Type B pancreatic cell (in vitro differentiated cells): ENCODE measurements at regions not wholly inside any gene's neighbourhood (a gene's known extent, or its start where the extent isn't known, plus 50 kb on each side); places are given as distances from the start of the nearest gene placed in this dataset.

ENCODE experiments used
- DNase-seq: peaks from one replicate; pipeline ENCODE4 v3.0.0; 2021; ENCODE audit warnings: mixed read lengths; ENCODE audit not compliant: unreplicated experiment; ENCODE audit errors: extremely low spot score
- H3K27ac Mint-ChIP-seq: 2 replicates; pipeline ENCODE4 v1.8.0; 2021; ENCODE audit warnings: mild to moderate bottlenecking, mixed read lengths
- H3K27me3 Mint-ChIP-seq: 2 replicates; pipeline ENCODE4 v1.8.0; 2021; ENCODE audit warnings: mixed read lengths
- H3K36me3 Mint-ChIP-seq: 2 replicates; pipeline ENCODE4 v1.8.0; 2021; ENCODE audit warnings: mixed read lengths
- H3K4me1 Mint-ChIP-seq: one replicate; pipeline ENCODE4 v1.8.0; 2021; ENCODE audit warnings: mixed read lengths; ENCODE audit not compliant: unreplicated experiment
- H3K4me3 Mint-ChIP-seq: 2 replicates; pipeline ENCODE4 v1.8.0; 2021; ENCODE audit warnings: mild to moderate bottlenecking, mixed read lengths
- H3K9me3 Mint-ChIP-seq: 2 replicates; pipeline ENCODE4 v1.8.0; 2021; ENCODE audit warnings: mixed read lengths
- CTCF ChIP-seq: fragments of 200-600 bp; sonication (generic); conservative IDR thresholded peaks from 2 replicates; pipeline ENCODE4 v1.5.0; 2021; ENCODE audit warnings: antibody characterized with exemption, mild to moderate bottlenecking

GRCh38 chr13:104014803-104015645 lies 948.8 kb upstream of the SLC10A2 start:
- H3K4me1 Mint-ChIP-seq: peaks cover 30% of the 10 kb centered on the region

GRCh38 chr13:104011505-104012241 lies 945.5 kb upstream of the SLC10A2 start:
- Mint-ChIP-seq H3K36me3 (no peaks in the 10 kb centered on the region), H3K27me3 (no peaks in the 10 kb centered on the region), H3K4me1 (peaks cover 47% of the 10 kb centered on the region), H3K27ac (no peak overlapping the region), H3K4me3 (peak overlapping the region; percentile 23), H3K9me3 (no peaks in the 10 kb centered on the region)
- TF ChIP-seq CTCF: no peak
- DNase-seq: no peak

More at GRCh38 chr13:104014803-104015645, 948.8 kb upstream of the SLC10A2 start:
- no peaks in the 10 kb centered on the region for H3K27me3 Mint-ChIP-seq
- TF ChIP-seq CTCF: no peak
- peaks cover 3% of the 10 kb centered on the region for H3K36me3 Mint-ChIP-seq
- no peak for DNase-seq
- no peaks in the 10 kb centered on the region for H3K9me3 Mint-ChIP-seq
- peak overlapping the region; percentile 34 for H3K4me3 Mint-ChIP-seq
- H3K27ac Mint-ChIP-seq: peak overlapping the region; percentile 84

GRCh38 chr13:104008541-104009435 lies 942.6 kb upstream of the SLC10A2 start:
- no peak for DNase-seq

GRCh38 chr13:104008075-104008474 lies 941.9 kb upstream of the SLC10A2 start:
- DNase-seq: no peak
- no peak for TF ChIP-seq CTCF
- Mint-ChIP-seq H3K36me3 (no peaks in the 10 kb centered on the region), H3K4me1 (peaks cover 33% of the 10 kb centered on the region), H3K27me3 (no peaks in the 10 kb centered on the region), H3K4me3 (peak overlapping the region; percentile 14), H3K9me3 (no peaks in the 10 kb centered on the region), H3K27ac (peak overlapping the region; percentile 68)

More at GRCh38 chr13:104008541-104009435, 942.6 kb upstream of the SLC10A2 start:
- peak overlapping the region; percentile 14 for H3K4me3 Mint-ChIP-seq
- H3K27me3 Mint-ChIP-seq: no peaks in the 10 kb centered on the region
- peaks cover 33% of the 10 kb centered on the region for H3K4me1 Mint-ChIP-seq
- TF ChIP-seq CTCF: no peak
- peak overlapping the region; percentile 68 for H3K27ac Mint-ChIP-seq
- no peaks in the 10 kb centered on the region for H3K9me3 Mint-ChIP-seq
- no peaks in the 10 kb centered on the region for H3K36me3 Mint-ChIP-seq

- peaks cover 29% of the 10 kb centered on the region for H3K4me1 Mint-ChIP-seq
- DNase-seq: no peak
- peak overlapping the region; percentile 64 for H3K4me3 Mint-ChIP-seq
- H3K27ac Mint-ChIP-seq: no peak overlapping the region
- H3K36me3 Mint-ChIP-seq: no peaks in the 10 kb centered on the region
- no peaks in the 10 kb centered on the region for H3K27me3 Mint-ChIP-seq
- TF ChIP-seq CTCF: no peak
- H3K9me3 Mint-ChIP-seq: no peaks in the 10 kb centered on the region
Observed at GRCh38 chr13:104006625-104007075, 940.4 kb upstream of the SLC10A2 start.
